Brain microvascular endothelial cell (primary cell): ENCODE measurements at regions not wholly inside any gene's neighbourhood (a gene's known extent, or its start where the extent isn't known, plus 50 kb on each side); places are given as distances from the start of the nearest gene placed in this dataset.

Source experiments
- DNase-seq: peaks from one replicate; pipeline ENCODE4 v3.0.0-alpha.2; 2020
- H3K27ac ChIP-seq: fragments of 250-450 bp; sonication (Bioruptor Pico); 2 replicates; pipeline ENCODE4 v1.5.1; 2020; ENCODE audit warnings: mild to moderate bottlenecking, moderate library complexity
- H3K27me3 ChIP-seq: fragments of 250-450 bp; sonication (Bioruptor Pico); replicated peaks from 2 replicates; pipeline ENCODE4 v1.5.1; 2020; ENCODE audit warnings: mild to moderate bottlenecking
- H3K36me3 ChIP-seq: fragments of 250-450 bp; sonication (Bioruptor Pico); replicated peaks from 2 replicates; pipeline ENCODE4 v1.5.1; 2020; ENCODE audit warnings: mild to moderate bottlenecking
- H3K4me3 ChIP-seq: 2 replicates; pipeline ENCODE4 v1.5.1; 2011; ENCODE audit warnings: low read depth, mild to moderate bottlenecking, control low read depth, low read length, moderate library complexity
- in situ Hi-C: cut with HindIII; loops from 2 replicates; pipeline ENCODE4 v1.10.0; 2017; ENCODE audit warnings: low sequenced_read_pairs, low pct_ligation_motif_present
- TF ChIP-seq, protein P1 (sequence below): IDR thresholded peaks from 2 replicates; pipeline ENCODE4 v1.5.1; 2011; ENCODE audit warnings: low read depth, mild to moderate bottlenecking, moderate library complexity, low read length, control low read depth, inconsistent platforms; ENCODE audit errors: missing control alignments

GRCh38 chr12:124497658-124498057 lies 69.8 kb downstream of the NCOR2 start:
- H3K27ac ChIP-seq: peak overlapping the region; percentile 75
- peak; percentile 92 for DNase-seq
- no peak overlapping the region for H3K4me3 ChIP-seq
- peaks cover 15% of the 10 kb centered on the region for H3K36me3 ChIP-seq
- H3K27me3 ChIP-seq: no peaks in the 10 kb centered on the region
- in situ Hi-C loops: no loop called here
- TF ChIP-seq, protein P1, sequence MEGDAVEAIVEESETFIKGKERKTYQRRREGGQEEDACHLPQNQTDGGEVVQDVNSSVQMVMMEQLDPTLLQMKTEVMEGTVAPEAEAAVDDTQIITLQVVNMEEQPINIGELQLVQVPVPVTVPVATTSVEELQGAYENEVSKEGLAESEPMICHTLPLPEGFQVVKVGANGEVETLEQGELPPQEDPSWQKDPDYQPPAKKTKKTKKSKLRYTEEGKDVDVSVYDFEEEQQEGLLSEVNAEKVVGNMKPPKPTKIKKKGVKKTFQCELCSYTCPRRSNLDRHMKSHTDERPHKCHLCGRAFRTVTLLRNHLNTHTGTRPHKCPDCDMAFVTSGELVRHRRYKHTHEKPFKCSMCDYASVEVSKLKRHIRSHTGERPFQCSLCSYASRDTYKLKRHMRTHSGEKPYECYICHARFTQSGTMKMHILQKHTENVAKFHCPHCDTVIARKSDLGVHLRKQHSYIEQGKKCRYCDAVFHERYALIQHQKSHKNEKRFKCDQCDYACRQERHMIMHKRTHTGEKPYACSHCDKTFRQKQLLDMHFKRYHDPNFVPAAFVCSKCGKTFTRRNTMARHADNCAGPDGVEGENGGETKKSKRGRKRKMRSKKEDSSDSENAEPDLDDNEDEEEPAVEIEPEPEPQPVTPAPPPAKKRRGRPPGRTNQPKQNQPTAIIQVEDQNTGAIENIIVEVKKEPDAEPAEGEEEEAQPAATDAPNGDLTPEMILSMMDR: peak; percentile 10

GRCh38 chr12:124497039-124497438 lies 70.4 kb downstream of the NCOR2 start:
- H3K4me3 ChIP-seq: no peak overlapping the region
- TF ChIP-seq, protein P1: no peak
- in situ Hi-C loops: no loop called here
- no peaks in the 10 kb centered on the region for H3K27me3 ChIP-seq
- no peak for DNase-seq
- H3K27ac ChIP-seq: peak overlapping the region; percentile 75
- peaks cover 16% of the 10 kb centered on the region for H3K36me3 ChIP-seq

GRCh38 chr12:124496584-124496983 lies 70.8 kb downstream of the NCOR2 start:
- Histone ChIP-seq H3K27ac (peak overlapping the region; percentile 75), H3K27me3 (no peaks in the 10 kb centered on the region), H3K4me3 (no peak overlapping the region), H3K36me3 (peaks cover 21% of the 10 kb centered on the region)
- DNase-seq: no peak
- in situ Hi-C loops: no loop called here
- TF ChIP-seq, protein P1: no peak

DNA sequence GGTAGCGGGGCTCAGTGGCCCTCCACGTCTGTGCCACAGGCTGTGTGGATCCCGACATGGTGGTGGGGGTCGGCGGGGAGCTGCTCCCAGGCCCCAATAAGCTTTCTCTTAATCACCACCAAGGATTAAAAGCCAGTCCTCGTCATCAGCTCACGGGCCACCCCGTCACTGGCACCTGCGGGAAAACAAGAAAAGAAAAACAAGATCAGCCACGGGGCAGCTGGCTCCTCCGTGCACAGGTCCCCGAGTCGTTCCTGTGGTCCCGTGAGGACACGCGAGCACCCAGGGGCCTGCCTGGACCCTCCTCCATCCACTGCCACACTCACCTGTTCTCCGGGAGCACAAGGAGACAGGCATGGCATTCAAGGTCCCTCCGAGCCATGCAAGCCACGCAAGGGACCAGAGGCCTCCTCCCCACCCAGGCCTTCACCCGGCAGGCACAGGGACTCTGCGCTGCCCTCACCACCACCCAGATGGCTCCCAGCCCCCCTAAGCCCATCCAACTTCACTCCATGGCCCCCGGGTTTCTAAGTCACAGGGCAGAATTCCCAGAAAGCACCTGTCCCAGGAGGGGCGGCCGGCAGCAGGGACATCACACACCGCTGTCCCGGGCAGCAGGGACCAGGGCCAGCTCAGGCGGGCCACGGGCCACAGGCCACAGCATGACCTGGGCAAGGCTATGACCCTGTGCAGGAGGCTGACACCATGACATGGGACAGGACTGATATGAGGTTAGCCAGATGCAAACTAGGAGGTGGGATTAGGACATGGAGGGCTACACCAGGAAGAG lies 72.0 kb downstream of the NCOR2 start:
- TF ChIP-seq, protein P1: no peak
- no peaks in the 10 kb centered on the region for H3K27me3 ChIP-seq
- H3K27ac ChIP-seq: no peak overlapping the region
- DNase-seq: no peak
- H3K36me3 ChIP-seq: peaks cover 29% of the 10 kb centered on the region
- no peak overlapping the region for H3K4me3 ChIP-seq
- in situ Hi-C loops: no loop called here

DNA sequence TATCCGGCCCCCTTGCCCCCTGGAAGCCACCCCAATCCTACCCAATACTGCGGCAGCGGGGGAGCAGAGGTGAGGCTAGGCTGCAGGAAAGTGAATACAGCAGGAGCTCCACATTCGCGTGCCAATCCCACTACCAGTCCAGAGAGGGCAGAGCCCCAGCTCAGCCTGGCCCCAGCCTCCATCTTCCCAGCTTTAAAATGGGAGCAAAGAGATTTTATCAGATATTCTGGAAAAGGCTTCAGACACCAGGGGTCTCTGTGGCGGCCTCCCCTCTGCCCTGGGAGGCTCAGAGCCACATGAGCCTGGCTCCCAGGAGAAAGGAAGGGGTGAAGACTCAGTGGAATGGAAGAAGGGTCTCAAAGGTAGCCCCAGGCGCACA lies 72.7 kb downstream of the NCOR2 start:
- TF ChIP-seq, protein P1: no peak
- Histone ChIP-seq H3K4me3 (no peak overlapping the region), H3K27me3 (no peaks in the 10 kb centered on the region), H3K36me3 (peaks cover 29% of the 10 kb centered on the region), H3K27ac (no peak overlapping the region)
- in situ Hi-C loops: no loop called here
- DNase-seq: no peak
